GM12873 (cell line): ENCODE measurements at regions not wholly inside any gene's neighbourhood (a gene's known extent, or its start where the extent isn't known, plus 50 kb on each side); places are given as distances from the start of the nearest gene placed in this dataset.

ENCODE experiments used
- CTCF ChIP-seq: IDR thresholded peaks from 2 replicates; pipeline ENCODE4 v1.5.1; 2012; ENCODE audit warnings: low read depth, mild to moderate bottlenecking, moderate library complexity, low read length, control low read depth; ENCODE audit not compliant: insufficient read depth; ENCODE audit errors: missing control alignments

- no peak for TF ChIP-seq CTCF
Measured at GRCh38 chr4:120554086-120554485, 368.4 kb downstream of the PRDM5 start.

DNA sequence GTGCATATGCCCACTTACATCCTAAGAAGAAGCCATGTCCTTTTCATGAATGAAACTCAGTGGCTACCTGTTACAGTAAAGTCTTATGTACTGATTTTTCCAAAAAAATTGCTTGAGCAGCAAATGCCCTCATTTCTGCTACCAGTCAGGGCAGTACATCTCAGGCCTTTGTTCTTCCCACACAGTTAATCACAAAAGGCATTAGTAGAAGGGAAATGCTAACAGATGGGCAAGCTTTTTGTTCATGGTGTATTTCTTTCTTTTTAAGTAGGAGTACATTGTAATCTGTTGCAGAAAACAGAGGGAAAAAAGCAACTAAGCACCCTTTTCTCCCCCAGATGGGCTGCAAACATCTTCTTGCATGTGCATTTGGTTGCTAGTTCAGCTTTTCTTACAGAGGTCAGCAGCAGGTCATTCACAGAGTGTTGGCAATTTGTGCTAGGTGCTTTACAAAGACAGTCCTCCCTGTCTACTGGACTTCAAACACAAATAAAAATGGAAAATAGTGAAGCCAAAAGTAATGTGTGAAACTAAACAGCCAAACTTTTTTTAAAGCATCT is 373.4 kb downstream of the PRDM5 start:
- no peak for TF ChIP-seq CTCF

GRCh38 chr4:120545391-120545790 is 377.1 kb downstream of the PRDM5 start:
- TF ChIP-seq CTCF: no peak

DNA sequence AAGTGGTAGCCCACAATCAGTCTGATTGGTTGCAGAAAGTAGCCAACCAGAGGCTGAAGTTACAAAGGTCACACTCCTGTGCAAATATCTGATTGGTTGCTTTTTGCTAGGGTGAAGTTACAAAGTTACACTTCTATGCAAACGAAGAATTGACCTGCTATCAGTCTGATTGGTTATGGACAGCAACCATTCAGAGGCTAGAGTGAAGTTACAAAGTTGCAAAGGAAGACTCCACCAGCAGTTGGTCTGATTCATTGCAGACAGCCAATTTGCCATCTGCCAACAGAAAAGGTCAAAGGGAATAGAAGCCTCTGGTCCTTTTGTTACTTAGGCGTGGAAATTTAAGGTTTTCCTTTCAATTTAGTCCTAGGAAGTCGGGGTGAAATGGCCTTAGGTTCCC is 377.7 kb downstream of the PRDM5 start:
- TF ChIP-seq CTCF: no peak

DNA sequence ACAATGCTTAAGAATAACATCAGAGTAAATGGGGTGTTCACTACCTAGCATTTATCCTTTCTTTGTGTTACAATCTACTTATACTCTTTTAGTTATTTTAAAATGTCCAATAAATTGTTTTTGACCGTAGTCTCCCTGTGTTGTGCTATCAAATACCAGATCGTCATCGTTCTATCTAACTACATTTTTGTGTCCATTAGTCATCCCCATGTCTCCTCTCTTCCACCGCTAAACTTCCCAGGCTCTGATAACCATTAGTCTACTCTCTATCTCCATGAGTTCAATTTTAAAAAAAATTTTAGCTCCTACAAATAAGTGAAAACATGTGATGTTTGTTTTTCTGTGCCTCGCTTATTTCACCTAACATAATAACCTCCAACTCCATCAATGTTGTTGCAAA is 381.9 kb downstream of the PRDM5 start:
- TF ChIP-seq CTCF: no peak

- no peak for TF ChIP-seq CTCF
Measured at GRCh38 chr4:120536884-120537283, 385.6 kb downstream of the PRDM5 start.

- TF ChIP-seq CTCF: no peak
Measured at GRCh38 chr4:120528428-120528827, 394.1 kb downstream of the PRDM5 start.
